ENCODE measurements at regions not wholly inside any gene's neighbourhood (a gene's known extent, or its start where the extent isn't known, plus 50 kb on each side); places are given as distances from the start of the nearest gene placed in this dataset.

- TF ChIP-seq CTCF (conservative IDR thresholded peaks at IDR 0.05; ENCODE audit: low read length) (no peak), EZH2phosphoT487 (IDR thresholded peaks at IDR 0.05; ENCODE audit: borderline replicate concordance) (no peak)
Measured at GRCh38 chr3:68006646-68007045, 352.2 kb upstream of the SUCLG2 start.
